DND-41 (cell line): ENCODE measurements at regions not wholly inside any gene's neighbourhood (a gene's known extent, or its start where the extent isn't known, plus 50 kb on each side); places are given as distances from the start of the nearest gene placed in this dataset.

Experiments used
- CTCF ChIP-seq: IDR thresholded peaks from 2 replicates; pipeline ENCODE4 v1.5.1; 2012; ENCODE audit warnings: borderline replicate concordance, low read length, moderate library complexity, mild to moderate bottlenecking; ENCODE audit not compliant: poor library complexity, severe bottlenecking; ENCODE audit errors: extremely low read depth
- EZH2 ChIP-seq: IDR thresholded peaks from 3 replicates; pipeline ENCODE4 v1.6.1; 2012; ENCODE audit warnings: borderline replicate concordance, low read depth, mild to moderate bottlenecking, moderate library complexity, low read length, inconsistent platforms; ENCODE audit not compliant: severe bottlenecking

DNA sequence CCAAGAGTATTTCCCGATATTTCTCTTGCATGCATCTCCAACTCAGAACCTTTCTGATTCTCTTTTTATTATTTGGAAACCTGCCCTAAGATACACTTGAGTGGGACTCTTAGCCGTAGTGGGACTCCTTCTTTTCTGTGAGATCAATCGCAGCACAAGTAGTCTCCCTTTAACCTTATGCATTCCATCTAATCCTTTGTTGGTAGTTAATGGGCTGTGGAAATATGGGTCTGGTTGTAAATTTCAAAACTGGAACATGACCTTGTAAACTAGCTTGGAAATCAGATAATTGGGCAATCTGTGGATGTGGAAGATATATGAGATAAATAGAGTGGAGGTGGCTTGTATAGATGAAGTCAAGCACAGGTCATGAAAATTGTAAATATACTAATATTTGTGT is 350.0 kb downstream of the NDFIP2 start:
- TF ChIP-seq EZH2, result no peak
- TF ChIP-seq CTCF, result no peak
